GM21737 (cell line): ENCODE measurements at regions not wholly inside any gene's neighbourhood (a gene's known extent, or its start where the extent isn't known, plus 50 kb on each side); places are given as distances from the start of the nearest gene placed in this dataset.
"Not testable (repeated sequence)": the region's sequence is repeated elsewhere in the genome, so short reads cannot be mapped to it uniquely, and the experiment has no call there.

ENCODE experiments used
- ATAC-seq: cut with Tn5 transposase; IDR thresholded peaks from one replicate; pipeline ENCODE4 v1.9.1; 2021; ENCODE audit warnings: mild to moderate bottlenecking, moderate library complexity; ENCODE audit not compliant: unreplicated experiment

GRCh38 chr10:70987396-70988130 lies 99.2 kb upstream of the PCBD1 start:
- no peak for ATAC-seq

GRCh38 chr10:70990156-70990555 lies 101.8 kb upstream of the PCBD1 start:
- ATAC-seq: not testable (repeated sequence)

GRCh38 chr10:70990681-70991080 lies 102.3 kb upstream of the PCBD1 start:
- ATAC-seq: no peak

GRCh38 chr10:70991140-70992124 lies 103.1 kb upstream of the PCBD1 start:
- ATAC-seq: no peak

- no peak for ATAC-seq
Measured at GRCh38 chr10:70992436-70992835, 104.1 kb upstream of the PCBD1 start.

- no peak for ATAC-seq
Measured at GRCh38 chr10:70993051-70993450, 104.7 kb upstream of the PCBD1 start.

- no peak for ATAC-seq
Measured at GRCh38 chr10:70996549-70996948, 108.2 kb upstream of the PCBD1 start.

- no peak for ATAC-seq
Measured at GRCh38 chr10:70997236-70997635, 108.9 kb upstream of the PCBD1 start.

- ATAC-seq: no peak
Measured at GRCh38 chr10:70998086-70998485, 109.7 kb upstream of the PCBD1 start.

- ATAC-seq: no peak
Measured at GRCh38 chr10:71001470-71001869, 113.1 kb upstream of the PCBD1 start.

- no peak for ATAC-seq
Measured at GRCh38 chr10:71004176-71005075, 116.1 kb upstream of the PCBD1 start.

- ATAC-seq: no peak
Measured at GRCh38 chr10:71005337-71006305, 117.3 kb upstream of the PCBD1 start.

GRCh38 chr10:71006506-71006905 lies 118.1 kb upstream of the PCBD1 start:
- ATAC-seq: no peak

GRCh38 chr10:71007516-71007915 lies 119.2 kb upstream of the PCBD1 start:
- ATAC-seq: no peak

GRCh38 chr10:71008150-71008549 lies 119.8 kb upstream of the PCBD1 start:
- ATAC-seq: no peak

GRCh38 chr10:71009126-71009525 lies 120.8 kb upstream of the PCBD1 start:
- no peak for ATAC-seq

GRCh38 chr10:71010730-71011129 lies 122.4 kb upstream of the PCBD1 start:
- ATAC-seq: no peak

GRCh38 chr10:71011141-71011540 lies 122.8 kb upstream of the PCBD1 start:
- ATAC-seq: no peak

- ATAC-seq: no peak
Measured at GRCh38 chr10:71014021-71014805, 125.8 kb upstream of the PCBD1 start.
